ENCODE measurements at regions not wholly inside any gene's neighbourhood (a gene's known extent, or its start where the extent isn't known, plus 50 kb on each side); places are given as distances from the start of the nearest gene placed in this dataset.

DNA sequence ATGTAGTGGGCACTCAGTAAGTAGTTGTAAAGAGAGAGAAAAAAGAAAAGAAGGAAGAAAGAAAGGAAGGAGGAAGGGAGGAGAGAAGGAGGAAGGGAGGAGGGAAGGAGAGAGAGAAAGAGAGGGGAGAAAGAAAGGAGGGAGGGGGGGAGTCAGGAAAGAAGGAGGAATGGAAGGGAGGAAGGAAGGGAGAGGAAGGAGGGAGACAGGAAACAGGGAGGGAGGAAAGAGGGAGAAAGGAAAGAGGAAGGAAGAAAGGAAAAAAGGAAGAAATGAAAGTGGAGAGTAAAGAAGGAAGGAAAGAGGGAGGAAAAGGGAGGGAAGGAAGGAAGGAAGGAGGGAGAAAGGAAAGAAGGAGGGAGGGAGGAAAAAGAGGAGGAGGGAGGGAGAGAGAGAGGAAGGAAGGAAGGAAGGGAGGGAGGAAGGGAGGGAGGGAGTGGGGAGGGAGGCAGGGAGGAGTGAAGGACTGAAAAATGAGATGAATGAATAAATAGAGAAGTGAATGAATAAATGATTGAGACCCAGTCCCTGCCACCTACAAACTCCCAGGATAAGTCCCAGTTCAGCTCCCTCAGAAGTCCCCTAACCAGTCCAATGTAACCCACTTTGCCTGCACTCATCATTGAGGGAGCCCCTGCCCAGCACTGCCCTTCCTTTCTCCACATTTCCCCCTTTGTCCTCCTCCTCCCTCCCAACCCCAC, 739.0 kb upstream of the TBX3 start:
- DNase-seq = no peak

DNA sequence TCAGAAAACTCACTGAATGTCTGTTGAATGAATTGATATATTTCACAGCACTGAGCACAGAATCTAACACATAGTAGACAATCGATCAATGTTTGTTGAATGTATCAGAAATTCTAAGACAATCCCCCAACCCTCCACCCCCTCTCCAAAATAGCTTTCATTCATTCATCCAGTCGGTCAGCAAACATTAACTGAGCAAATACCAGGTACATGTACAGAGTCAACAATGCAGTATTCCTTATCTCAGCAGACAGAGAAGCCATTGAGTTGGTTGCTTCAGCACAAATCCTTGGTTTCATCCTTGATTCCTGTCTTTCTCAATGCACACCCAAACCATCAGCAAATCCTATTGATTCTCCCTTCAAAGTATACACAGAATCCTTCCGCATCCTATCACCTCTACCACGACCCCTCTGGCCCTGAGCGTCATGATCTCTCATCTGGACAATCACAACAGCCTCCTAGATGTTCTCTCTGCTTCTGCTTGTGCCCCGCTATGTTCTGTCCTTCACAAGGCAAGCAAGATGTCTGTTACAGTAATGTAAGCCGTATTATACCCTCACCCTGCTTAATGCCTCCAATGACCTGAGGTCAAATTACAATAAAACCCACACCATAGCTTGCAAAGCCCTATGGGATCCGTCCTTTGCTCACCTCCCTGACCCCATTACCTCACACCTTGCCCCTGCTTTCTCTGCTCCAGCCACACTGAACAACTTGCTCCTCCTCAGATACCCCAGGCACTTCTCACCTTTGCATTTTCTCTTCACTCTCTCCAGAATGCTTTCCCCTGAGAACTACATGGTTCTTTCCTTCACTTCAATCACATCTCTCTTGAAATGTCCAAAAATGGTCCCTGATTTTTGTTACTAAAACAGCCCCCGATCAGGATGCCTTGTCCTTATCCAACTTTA, 738.1 kb upstream of the TBX3 start:
- no peak for DNase-seq

GRCh38 chr12:115421350-115421749, 737.4 kb upstream of the TBX3 start:
- DNase-seq = no peak

DNA sequence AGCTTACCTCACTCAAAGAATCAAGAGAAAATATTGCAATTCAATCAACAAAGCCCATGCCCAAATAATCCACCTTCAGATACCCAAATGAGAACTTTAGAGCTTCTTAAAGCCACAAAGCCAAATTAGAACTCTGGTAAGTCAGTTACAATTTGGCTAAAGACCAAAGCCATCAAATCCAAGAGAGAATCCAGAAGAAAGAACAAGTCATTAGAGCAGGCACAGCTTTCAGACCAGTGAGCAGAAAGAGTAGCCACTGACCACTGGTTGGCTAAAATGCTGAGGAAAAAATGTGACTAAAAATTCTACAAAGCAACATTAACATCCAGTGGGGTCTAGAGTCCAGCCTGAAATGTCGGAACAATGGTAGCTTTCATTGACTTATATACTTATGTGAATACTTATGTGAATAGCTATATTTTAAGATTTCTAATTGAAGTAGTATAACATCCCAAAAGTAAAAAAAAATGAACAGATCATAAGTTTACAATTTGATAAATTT, 735.2 kb upstream of the TBX3 start:
- DNase-seq = no peak

- DNase-seq = no peak
These were observed 733.6 kb upstream of the TBX3 start for GRCh38 chr12:115417610-115418009.

DNA sequence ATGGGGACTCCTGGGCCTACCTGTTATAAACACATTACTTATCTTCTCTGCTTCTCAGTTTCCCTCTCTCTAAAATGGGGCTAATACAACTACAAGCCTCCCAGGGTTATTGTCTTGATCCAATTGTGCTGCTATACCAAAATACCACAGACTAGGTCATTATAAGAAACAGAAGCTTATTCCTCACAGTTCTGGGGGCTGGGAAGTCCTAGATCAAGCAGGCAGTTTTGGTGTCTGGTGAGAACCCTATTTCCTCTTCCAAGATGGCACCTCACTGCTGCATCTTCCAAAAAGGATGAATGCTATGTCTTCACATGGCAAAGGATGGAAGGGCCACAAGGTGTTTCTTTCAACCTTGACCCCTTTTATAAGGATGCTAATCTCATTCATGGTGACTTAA, 732.9 kb upstream of the TBX3 start:
- DNase-seq = no peak

- no peak for DNase-seq
These were observed 729.7 kb upstream of the TBX3 start for GRCh38 chr12:115413626-115414025.

DNA sequence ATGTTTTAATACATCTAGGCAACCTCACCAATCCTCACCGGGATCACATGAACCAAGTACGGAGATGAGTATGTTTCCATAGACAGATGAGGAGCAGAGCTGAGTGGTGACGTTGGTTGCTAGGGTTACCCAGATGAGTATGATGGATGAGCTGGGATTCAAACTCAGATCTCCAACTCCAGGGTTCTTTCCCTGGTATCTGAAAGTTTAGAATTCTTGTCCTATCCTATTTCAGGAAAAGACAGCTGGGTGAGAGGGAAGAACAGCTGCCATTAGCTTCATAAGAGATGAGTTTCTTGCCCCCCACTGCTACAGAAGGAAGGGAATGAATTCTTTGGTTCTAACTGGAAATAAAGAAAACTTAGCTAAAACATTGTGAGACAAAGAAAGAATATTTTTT, 728.9 kb upstream of the TBX3 start:
- no peak for DNase-seq

DNA sequence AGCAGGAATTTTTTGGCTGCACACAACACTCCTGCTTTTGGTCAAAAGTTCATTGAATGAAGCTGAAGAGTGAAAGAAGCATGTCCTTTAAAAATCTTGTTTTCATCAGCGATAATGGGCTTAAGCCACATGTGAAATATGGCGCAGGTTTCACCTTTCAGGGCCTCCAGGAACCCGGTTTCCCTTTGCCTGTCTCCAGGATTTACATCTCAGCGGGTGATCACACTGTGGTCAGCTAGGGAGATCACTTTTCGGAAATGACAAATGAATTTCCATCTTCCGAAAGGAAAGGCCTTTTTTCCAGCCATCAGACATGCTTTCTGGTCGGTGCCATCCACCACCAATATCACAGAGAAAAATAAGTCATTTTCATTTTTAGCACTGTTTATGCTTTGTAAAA, 727.1 kb upstream of the TBX3 start:
- DNase-seq = no peak

- no peak for DNase-seq
These were observed 724.7 kb upstream of the TBX3 start for GRCh38 chr12:115408642-115409041.

DNA sequence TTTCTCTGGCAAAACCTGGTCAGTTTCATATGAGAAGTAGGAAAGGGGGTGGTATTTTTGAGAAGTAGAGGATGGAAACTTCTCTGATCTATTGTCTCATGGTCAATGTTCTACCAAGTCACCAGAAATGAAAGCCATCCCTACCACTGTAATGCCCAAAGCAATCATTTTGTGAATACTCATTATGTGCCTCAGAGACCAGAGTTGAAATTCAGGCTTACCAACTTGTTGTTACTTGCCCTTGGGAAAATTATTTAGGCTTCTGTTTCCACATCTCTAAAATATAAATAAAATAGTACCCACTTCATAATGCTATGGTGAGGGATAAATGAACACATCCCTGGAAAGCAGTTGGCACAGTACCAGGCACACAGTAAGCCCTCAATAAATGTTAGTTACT, 723.7 kb upstream of the TBX3 start:
- DNase-seq = no peak

DNA sequence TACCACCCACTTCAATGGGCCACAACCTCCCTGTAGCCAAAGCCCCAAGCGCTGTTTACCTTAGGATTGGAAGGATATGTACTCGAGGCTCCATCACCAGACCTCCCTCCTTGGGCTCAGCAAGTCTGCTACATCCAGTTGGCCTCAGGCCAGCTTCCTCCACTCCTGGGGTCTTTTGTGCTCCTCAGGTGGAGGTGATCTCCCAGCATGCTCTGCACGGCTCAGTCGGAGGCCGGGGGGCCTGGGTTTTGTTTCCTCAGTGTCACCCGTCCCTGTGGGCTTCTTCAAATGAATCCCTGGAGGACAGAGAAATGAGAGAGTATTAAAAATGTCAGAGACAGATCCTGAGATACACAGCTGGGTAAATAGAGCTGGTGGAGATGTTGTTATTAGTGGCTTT, 723.1 kb upstream of the TBX3 start:
- no peak for DNase-seq

DNA sequence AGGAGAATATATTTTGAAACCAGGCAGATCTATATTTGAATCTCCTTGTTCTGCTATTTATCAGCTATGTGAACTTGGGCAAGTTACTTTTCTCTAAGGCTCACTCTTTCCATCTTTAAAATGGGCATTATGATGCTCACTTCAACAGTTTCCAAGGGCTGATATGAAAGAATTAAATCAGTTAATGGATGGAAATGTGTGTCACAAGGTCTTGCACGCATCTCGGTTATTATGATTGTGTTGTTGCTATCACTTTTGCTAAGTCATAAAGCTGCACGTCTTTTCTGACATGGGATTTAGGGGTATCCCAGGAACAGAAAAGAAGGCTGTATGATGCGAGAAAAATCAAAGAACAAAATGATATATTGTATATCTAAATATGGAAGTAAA, 721.5 kb upstream of the TBX3 start:
- no peak for DNase-seq

GRCh38 chr12:115404761-115405470, 720.9 kb upstream of the TBX3 start:
- DNase-seq = no peak

GRCh38 chr12:115403689-115404088, 719.7 kb upstream of the TBX3 start:
- DNase-seq = no peak

GRCh38 chr12:115403253-115403652, 719.3 kb upstream of the TBX3 start:
- DNase-seq = no peak

GRCh38 chr12:115402443-115403180, 718.6 kb upstream of the TBX3 start:
- no peak for DNase-seq

GRCh38 chr12:115401761-115402160, 717.8 kb upstream of the TBX3 start:
- DNase-seq = no peak

GRCh38 chr12:115400011-115400410, 716.0 kb upstream of the TBX3 start:
- no peak for DNase-seq

- no peak for DNase-seq
These were observed 714.4 kb upstream of the TBX3 start for GRCh38 chr12:115398311-115398781.

GRCh38 chr12:115396567-115396966, 712.6 kb upstream of the TBX3 start:
- DNase-seq = no peak
